ENCODE measurements at regions not wholly inside any gene's neighbourhood (a gene's known extent, or its start where the extent isn't known, plus 50 kb on each side); places are given as distances from the start of the nearest gene placed in this dataset.

GRCh38 chr3:107988460-107989175 is 102.2 kb downstream of the CD47 start:
- no peak overlapping the region for H2AFZ ChIP-seq (ENCODE audit: low read depth)

GRCh38 chr3:107987036-107987939 is 103.5 kb downstream of the CD47 start:
- Histone ChIP-seq H3K36me3 (ENCODE audit: insufficient read depth) (no peaks in the 10 kb centered on the region), H3K27ac (no peak overlapping the region), H3K4me1 (ENCODE audit: low read depth, poor library complexity, severe bottlenecking) (no peaks in the 10 kb centered on the region), H3K4me3 (IDR thresholded peaks at IDR 0.05; ENCODE audit: insufficient read depth, low read depth, low read length) (no peak overlapping the region), H3K27me3 (ENCODE audit: insufficient read depth, low read depth) (no peaks in the 10 kb centered on the region), H2AFZ (ENCODE audit: low read depth) (no peak overlapping the region), H3K9ac (no peak overlapping the region), H3K79me2 (ENCODE audit: insufficient read depth, low read depth) (no peaks in the 10 kb centered on the region), H4K20me1 (ENCODE audit: insufficient read depth) (no peaks in the 10 kb centered on the region), H3K4me2 (no peak overlapping the region)
- TF ChIP-seq CTCF (conservative IDR thresholded peaks at IDR 0.05; ENCODE audit: low read depth, low read length) = no peak

More at GRCh38 chr3:107988460-107989175, 102.2 kb downstream of the CD47 start:
- Histone ChIP-seq H3K4me2 (no peak overlapping the region), H3K4me1 (ENCODE audit: low read depth, poor library complexity, severe bottlenecking) (no peaks in the 10 kb centered on the region), H3K27ac (no peak overlapping the region), H3K36me3 (ENCODE audit: insufficient read depth) (no peaks in the 10 kb centered on the region), H4K20me1 (ENCODE audit: insufficient read depth) (no peaks in the 10 kb centered on the region), H3K9ac (no peak overlapping the region), H3K27me3 (ENCODE audit: insufficient read depth, low read depth) (no peaks in the 10 kb centered on the region), H3K79me2 (ENCODE audit: insufficient read depth, low read depth) (no peaks in the 10 kb centered on the region), H3K4me3 (IDR thresholded peaks at IDR 0.05; ENCODE audit: insufficient read depth, low read depth, low read length) (no peak overlapping the region)
- TF ChIP-seq CTCF (conservative IDR thresholded peaks at IDR 0.05; ENCODE audit: low read depth, low read length) = no peak

- Histone ChIP-seq H4K20me1 (ENCODE audit: insufficient read depth) (no peaks in the 10 kb centered on the region), H3K4me3 (IDR thresholded peaks at IDR 0.05; ENCODE audit: insufficient read depth, low read depth, low read length) (no peak overlapping the region), H3K36me3 (ENCODE audit: insufficient read depth) (no peaks in the 10 kb centered on the region), H3K4me2 (no peak overlapping the region), H2AFZ (ENCODE audit: low read depth) (no peak overlapping the region), H3K27ac (no peak overlapping the region), H3K4me1 (ENCODE audit: low read depth, poor library complexity, severe bottlenecking) (no peaks in the 10 kb centered on the region), H3K27me3 (ENCODE audit: insufficient read depth, low read depth) (no peaks in the 10 kb centered on the region), H3K79me2 (ENCODE audit: insufficient read depth, low read depth) (no peaks in the 10 kb centered on the region), H3K9ac (no peak overlapping the region)
- no peak for TF ChIP-seq CTCF (conservative IDR thresholded peaks at IDR 0.05; ENCODE audit: low read depth, low read length)
Observed at GRCh38 chr3:107986505-107986904, 104.3 kb downstream of the CD47 start.

- H3K27me3 ChIP-seq (ENCODE audit: insufficient read depth, low read depth) = no peaks in the 10 kb centered on the region
Observed at GRCh38 chr3:107985496-107985895, 105.3 kb downstream of the CD47 start.

More at GRCh38 chr3:107985496-107985895, 105.3 kb downstream of the CD47 start:
- Histone ChIP-seq H3K4me3 (IDR thresholded peaks at IDR 0.05; ENCODE audit: insufficient read depth, low read depth, low read length) (no peak overlapping the region), H3K36me3 (ENCODE audit: insufficient read depth) (no peaks in the 10 kb centered on the region), H3K9ac (no peak overlapping the region), H3K4me2 (no peak overlapping the region), H3K79me2 (ENCODE audit: insufficient read depth, low read depth) (no peaks in the 10 kb centered on the region), H3K4me1 (ENCODE audit: low read depth, poor library complexity, severe bottlenecking) (no peaks in the 10 kb centered on the region), H2AFZ (ENCODE audit: low read depth) (no peak overlapping the region), H4K20me1 (ENCODE audit: insufficient read depth) (no peaks in the 10 kb centered on the region), H3K27ac (no peak overlapping the region)
- TF ChIP-seq CTCF (conservative IDR thresholded peaks at IDR 0.05; ENCODE audit: low read depth, low read length) = no peak

All from KMS-11 (cell line).